ENCODE measurements at regions not wholly inside any gene's neighbourhood (a gene's known extent, or its start where the extent isn't known, plus 50 kb on each side); places are given as distances from the start of the nearest gene placed in this dataset.

DNA sequence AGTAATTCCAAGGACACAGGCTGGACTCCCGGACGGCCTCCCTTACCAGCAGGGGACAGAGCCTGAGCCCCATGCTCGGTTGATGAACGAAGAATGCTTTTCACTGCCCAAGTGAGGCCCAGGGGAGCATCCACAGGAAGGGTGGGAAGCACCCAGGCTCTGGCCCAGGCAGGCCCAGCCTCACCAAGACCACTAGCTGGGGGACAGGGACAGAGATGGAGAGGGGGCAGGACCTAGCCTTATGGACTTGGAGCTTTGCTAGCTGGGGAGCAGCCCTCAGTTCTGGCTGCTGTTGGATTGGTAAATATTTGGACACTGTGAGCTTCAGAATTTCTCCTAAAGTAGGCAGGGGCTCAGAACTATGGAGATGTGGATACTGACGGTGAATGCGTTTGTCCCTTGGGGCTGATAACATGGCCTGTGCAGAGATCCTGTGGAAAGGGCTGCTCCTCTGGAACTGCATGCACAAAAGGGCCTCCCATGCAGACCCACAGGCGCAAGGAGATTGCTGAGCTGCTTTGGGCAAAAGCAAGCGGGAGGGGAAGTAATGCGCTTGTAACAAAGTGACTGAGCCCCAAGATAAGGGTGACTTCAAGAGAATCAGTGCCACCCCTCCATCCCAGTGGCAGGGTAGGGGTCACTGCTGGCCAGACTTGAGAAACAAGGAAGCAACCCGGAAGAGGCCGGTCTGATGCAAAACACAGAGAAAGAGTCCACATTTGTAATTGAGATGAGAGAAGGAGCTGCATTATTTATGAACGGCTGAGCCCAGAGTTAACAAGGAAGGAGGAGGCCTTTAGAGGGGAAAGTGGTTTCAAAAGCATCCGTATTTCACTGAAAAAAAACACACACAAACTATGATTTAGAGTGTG is 70.1 kb upstream of the MEF2A start:
- Histone ChIP-seq H3K4me3 (ENCODE audit: low read depth, low read length) (no peak overlapping the region), H3K9me3 (no peaks in the 10 kb centered on the region), H3K27me3 (replicated peaks; ENCODE audit: control insufficient read depth, insufficient read depth, low read length) (no peaks in the 10 kb centered on the region), H3K4me1 (no peaks in the 10 kb centered on the region), H3K36me3 (ENCODE audit: control insufficient read depth, insufficient read depth, low read length) (no peaks in the 10 kb centered on the region)
- H3K9me3 Mint-ChIP-seq (ENCODE audit: unreplicated experiment): no peaks in the 10 kb centered on the region
- TF ChIP-seq, protein P1, sequence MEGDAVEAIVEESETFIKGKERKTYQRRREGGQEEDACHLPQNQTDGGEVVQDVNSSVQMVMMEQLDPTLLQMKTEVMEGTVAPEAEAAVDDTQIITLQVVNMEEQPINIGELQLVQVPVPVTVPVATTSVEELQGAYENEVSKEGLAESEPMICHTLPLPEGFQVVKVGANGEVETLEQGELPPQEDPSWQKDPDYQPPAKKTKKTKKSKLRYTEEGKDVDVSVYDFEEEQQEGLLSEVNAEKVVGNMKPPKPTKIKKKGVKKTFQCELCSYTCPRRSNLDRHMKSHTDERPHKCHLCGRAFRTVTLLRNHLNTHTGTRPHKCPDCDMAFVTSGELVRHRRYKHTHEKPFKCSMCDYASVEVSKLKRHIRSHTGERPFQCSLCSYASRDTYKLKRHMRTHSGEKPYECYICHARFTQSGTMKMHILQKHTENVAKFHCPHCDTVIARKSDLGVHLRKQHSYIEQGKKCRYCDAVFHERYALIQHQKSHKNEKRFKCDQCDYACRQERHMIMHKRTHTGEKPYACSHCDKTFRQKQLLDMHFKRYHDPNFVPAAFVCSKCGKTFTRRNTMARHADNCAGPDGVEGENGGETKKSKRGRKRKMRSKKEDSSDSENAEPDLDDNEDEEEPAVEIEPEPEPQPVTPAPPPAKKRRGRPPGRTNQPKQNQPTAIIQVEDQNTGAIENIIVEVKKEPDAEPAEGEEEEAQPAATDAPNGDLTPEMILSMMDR (IDR thresholded peaks at IDR 0.05; ENCODE audit: insufficient read depth in 1 of 2, low read depth in 1 of 2, low read length in 1 of 2, severe bottlenecking in 1 of 2, unreplicated experiment in 1 of 2): no peak
- H3K27me3 Mint-ChIP-seq (ENCODE audit: insufficient read depth, unreplicated experiment): peaks cover 5% of the 10 kb centered on the region
- CTCF ChIA-PET: no interaction called here
- H3K27ac Mint-ChIP-seq (ENCODE audit: unreplicated experiment): no peak overlapping the region
- DNase-seq: peak in 1 of 2 experiments; percentile 12
- H3K4me1 Mint-ChIP-seq (ENCODE audit: low read depth, unreplicated experiment): no peaks in the 10 kb centered on the region
- POLR2A ChIA-PET: no interaction called here
- BruUV-seq (replicated peaks): no TSS peak
- intact Hi-C loops (cut with micrococcal nuclease; ENCODE audit: unreplicated experiment): no loop called here
- no peak overlapping the region for H3K4me3 Mint-ChIP-seq (ENCODE audit: unreplicated experiment)
- no peaks in the 10 kb centered on the region for H3K36me3 Mint-ChIP-seq (ENCODE audit: insufficient read depth, unreplicated experiment)

DNA sequence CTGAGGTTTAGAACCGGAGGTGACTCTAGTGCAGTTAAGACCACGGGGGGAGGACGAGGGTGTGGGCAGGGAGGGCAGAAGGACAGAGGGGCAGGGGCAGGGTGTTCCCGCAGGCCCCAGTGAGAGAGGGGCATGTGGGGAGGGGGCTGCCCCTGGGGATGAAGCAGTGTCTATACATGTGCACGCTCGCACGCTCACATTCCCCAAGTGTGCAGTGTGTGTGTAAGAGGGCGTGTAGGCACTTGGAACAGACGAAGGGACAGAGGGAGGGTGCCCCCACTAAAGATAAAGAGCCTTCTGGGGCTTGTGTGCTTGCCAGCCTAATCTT is 69.5 kb upstream of the MEF2A start:
- no peaks in the 10 kb centered on the region for H3K9me3 Mint-ChIP-seq (ENCODE audit: unreplicated experiment)
- no peak for DNase-seq
- H3K36me3 Mint-ChIP-seq (ENCODE audit: insufficient read depth, unreplicated experiment): no peaks in the 10 kb centered on the region
- ChIA-PET POLR2A (no interaction called here), CTCF (no interaction called here)
- H3K27ac Mint-ChIP-seq (ENCODE audit: unreplicated experiment): no peak overlapping the region
- H3K4me1 ChIP-seq: no peaks in the 10 kb centered on the region
- no peaks in the 10 kb centered on the region for H3K4me1 Mint-ChIP-seq (ENCODE audit: low read depth, unreplicated experiment)
- intact Hi-C loops (cut with micrococcal nuclease; ENCODE audit: unreplicated experiment): no loop called here
- H3K36me3 ChIP-seq (ENCODE audit: control insufficient read depth, insufficient read depth, low read length): no peaks in the 10 kb centered on the region
- H3K4me3 ChIP-seq (ENCODE audit: low read depth, low read length): no peak overlapping the region
- no peaks in the 10 kb centered on the region for H3K27me3 ChIP-seq (replicated peaks; ENCODE audit: control insufficient read depth, insufficient read depth, low read length)
- no peak overlapping the region for H3K4me3 Mint-ChIP-seq (ENCODE audit: unreplicated experiment)
- no peaks in the 10 kb centered on the region for H3K9me3 ChIP-seq
- H3K27me3 Mint-ChIP-seq (ENCODE audit: insufficient read depth, unreplicated experiment): peaks cover 2% of the 10 kb centered on the region
- BruUV-seq (replicated peaks): no TSS peak
- TF ChIP-seq, protein P1 (IDR thresholded peaks at IDR 0.05; ENCODE audit: insufficient read depth in 1 of 2, low read depth in 1 of 2, low read length in 1 of 2, severe bottlenecking in 1 of 2, unreplicated experiment in 1 of 2): no peak

DNA sequence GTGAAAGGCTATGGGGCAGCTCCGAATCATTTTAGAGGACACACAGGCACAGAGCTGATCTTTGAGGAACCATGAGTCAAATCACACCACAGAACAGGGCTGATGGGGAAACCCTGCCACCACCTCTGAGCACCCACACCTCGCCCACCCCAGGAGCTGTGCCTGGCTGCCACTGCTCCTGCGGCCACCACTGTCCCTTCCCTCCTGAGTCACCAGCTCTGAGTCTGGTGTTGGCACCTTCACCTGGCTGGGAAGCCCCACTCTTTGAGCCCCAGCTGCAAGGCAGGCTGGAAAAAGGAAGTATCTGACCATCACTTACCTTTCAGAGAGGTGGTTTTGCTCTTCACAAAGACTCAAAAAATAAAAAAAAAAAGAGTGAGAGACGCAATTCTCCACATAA is 63.6 kb upstream of the MEF2A start:
- Mint-ChIP-seq H3K27me3 (ENCODE audit: insufficient read depth, unreplicated experiment) (peaks cover 11% of the 10 kb centered on the region), H3K4me3 (ENCODE audit: unreplicated experiment) (no peak overlapping the region), H3K36me3 (ENCODE audit: insufficient read depth, unreplicated experiment) (no peaks in the 10 kb centered on the region), H3K4me1 (ENCODE audit: low read depth, unreplicated experiment) (no peaks in the 10 kb centered on the region), H3K9me3 (ENCODE audit: unreplicated experiment) (no peaks in the 10 kb centered on the region), H3K27ac (ENCODE audit: unreplicated experiment) (no peak overlapping the region)
- H3K36me3 ChIP-seq (ENCODE audit: control insufficient read depth, insufficient read depth, low read length): no peaks in the 10 kb centered on the region
- no peaks in the 10 kb centered on the region for H3K9me3 ChIP-seq
- no peaks in the 10 kb centered on the region for H3K27me3 ChIP-seq (replicated peaks; ENCODE audit: control insufficient read depth, insufficient read depth, low read length)
- no peak overlapping the region for H3K4me3 ChIP-seq (ENCODE audit: low read depth, low read length)
- ChIA-PET CTCF (no interaction called here), POLR2A (no interaction called here)
- intact Hi-C loops (cut with micrococcal nuclease; ENCODE audit: unreplicated experiment): no loop called here
- TF ChIP-seq, protein P1 (IDR thresholded peaks at IDR 0.05; ENCODE audit: insufficient read depth in 1 of 2, low read depth in 1 of 2, low read length in 1 of 2, severe bottlenecking in 1 of 2, unreplicated experiment in 1 of 2): no peak
- H3K4me1 ChIP-seq: no peaks in the 10 kb centered on the region
- no TSS peak for BruUV-seq (replicated peaks)
- no peak for DNase-seq

Measured in Caco-2 (cell line).